ENCODE measurements at regions not wholly inside any gene's neighbourhood (a gene's known extent, or its start where the extent isn't known, plus 50 kb on each side); places are given as distances from the start of the nearest gene placed in this dataset.

DNA sequence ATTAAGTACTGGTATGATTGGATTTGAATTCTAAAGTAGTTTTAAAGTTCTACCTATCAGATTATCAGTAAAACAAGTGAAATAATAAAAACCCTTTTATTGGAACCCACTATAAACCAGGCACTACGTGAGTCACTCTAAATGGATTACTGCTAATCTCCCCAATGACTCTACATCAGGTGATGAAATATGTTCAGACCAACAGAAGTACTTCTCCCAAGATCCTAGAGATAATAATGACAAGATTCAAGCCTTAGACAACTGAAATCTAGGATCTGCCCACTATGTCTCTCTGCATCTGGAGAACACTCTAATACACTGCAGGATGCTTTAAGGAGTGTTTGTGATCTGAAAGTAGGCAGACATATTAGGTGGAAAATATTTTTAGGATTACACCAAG lies 652.1 kb upstream of the CHORDC1 start:
- H3K4me3 ChIP-seq (ENCODE audit: low read depth, low read length) = no peak overlapping the region
- TF ChIP-seq, protein P1, sequence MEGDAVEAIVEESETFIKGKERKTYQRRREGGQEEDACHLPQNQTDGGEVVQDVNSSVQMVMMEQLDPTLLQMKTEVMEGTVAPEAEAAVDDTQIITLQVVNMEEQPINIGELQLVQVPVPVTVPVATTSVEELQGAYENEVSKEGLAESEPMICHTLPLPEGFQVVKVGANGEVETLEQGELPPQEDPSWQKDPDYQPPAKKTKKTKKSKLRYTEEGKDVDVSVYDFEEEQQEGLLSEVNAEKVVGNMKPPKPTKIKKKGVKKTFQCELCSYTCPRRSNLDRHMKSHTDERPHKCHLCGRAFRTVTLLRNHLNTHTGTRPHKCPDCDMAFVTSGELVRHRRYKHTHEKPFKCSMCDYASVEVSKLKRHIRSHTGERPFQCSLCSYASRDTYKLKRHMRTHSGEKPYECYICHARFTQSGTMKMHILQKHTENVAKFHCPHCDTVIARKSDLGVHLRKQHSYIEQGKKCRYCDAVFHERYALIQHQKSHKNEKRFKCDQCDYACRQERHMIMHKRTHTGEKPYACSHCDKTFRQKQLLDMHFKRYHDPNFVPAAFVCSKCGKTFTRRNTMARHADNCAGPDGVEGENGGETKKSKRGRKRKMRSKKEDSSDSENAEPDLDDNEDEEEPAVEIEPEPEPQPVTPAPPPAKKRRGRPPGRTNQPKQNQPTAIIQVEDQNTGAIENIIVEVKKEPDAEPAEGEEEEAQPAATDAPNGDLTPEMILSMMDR (IDR thresholded peaks at IDR 0.05; ENCODE audit: low read depth, low read length, missing control alignments) = no peak
- no peak for DNase-seq (ENCODE audit: low read depth)

DNA sequence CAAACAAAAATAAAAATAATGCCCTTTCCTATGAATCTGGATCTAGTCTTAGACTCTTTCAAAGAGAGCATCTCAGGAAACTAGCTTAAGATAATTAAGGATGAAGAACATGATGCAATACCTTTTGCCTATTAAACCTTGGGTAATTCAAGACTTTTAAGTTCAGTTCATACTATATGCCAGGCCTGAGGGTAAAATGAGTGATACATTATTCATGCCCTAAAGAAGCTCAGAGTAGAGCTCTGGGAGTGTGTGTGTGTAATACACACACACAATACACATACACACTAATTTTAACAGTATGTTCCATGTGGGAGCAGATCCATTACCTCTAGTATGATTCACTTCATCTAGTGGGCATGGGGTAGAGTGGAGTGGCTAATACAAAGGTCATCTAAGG lies 651.4 kb upstream of the CHORDC1 start:
- TF ChIP-seq, protein P1 (IDR thresholded peaks at IDR 0.05; ENCODE audit: low read depth, low read length, missing control alignments) = no peak
- no peak for DNase-seq (ENCODE audit: low read depth)
- no peak overlapping the region for H3K4me3 ChIP-seq (ENCODE audit: low read depth, low read length)

DNA sequence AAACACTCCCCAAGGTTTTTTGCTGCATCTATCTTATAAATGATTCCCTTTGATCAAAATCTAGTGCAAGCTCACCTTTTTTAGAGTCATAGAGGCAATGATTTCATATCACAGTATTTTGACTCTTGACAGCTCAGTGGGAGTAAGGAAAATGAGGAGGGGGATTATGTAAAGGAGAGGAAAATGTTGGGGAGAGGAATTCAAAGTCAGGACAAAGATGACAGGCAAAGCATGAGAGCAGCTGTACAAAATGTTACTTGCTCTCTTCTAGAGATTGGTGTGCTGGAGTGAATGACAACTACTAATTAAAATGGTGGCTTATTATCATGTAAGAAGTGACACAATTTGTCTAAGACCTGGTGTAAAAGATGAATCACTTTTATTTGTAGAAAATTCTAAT lies 644.6 kb upstream of the CHORDC1 start:
- TF ChIP-seq, protein P1 (IDR thresholded peaks at IDR 0.05; ENCODE audit: low read depth, low read length, missing control alignments) = no peak

DNA sequence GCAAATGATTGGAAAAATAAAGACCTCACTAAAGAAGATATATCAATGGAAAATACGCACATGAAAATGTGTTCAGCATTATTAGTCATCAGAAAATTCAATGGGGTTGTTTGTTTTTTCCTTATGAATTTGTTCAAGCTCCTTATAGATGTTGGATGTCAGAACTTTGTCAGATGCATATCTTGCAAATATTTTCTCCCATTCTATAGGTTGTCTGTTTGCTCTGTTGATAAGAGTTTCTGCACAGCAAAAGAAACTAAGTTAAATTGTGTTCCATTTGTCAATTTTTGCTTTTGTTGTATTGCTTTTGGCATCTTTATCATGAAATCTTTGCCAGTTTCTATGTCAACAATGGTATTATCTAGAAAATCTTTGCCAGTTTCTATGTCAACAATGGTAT lies 633.9 kb upstream of the CHORDC1 start:
- TF ChIP-seq, protein P1 (IDR thresholded peaks at IDR 0.05; ENCODE audit: low read depth, low read length, missing control alignments) = no peak
- DNase-seq (ENCODE audit: low read depth) = no peak
- no peak overlapping the region for H3K4me3 ChIP-seq (ENCODE audit: low read depth, low read length)

More for the DNA sequence above, 644.6 kb upstream of the CHORDC1 start:
- no peak overlapping the region for H3K4me3 ChIP-seq (ENCODE audit: low read depth, low read length)
- DNase-seq (ENCODE audit: low read depth) = no peak

DNA sequence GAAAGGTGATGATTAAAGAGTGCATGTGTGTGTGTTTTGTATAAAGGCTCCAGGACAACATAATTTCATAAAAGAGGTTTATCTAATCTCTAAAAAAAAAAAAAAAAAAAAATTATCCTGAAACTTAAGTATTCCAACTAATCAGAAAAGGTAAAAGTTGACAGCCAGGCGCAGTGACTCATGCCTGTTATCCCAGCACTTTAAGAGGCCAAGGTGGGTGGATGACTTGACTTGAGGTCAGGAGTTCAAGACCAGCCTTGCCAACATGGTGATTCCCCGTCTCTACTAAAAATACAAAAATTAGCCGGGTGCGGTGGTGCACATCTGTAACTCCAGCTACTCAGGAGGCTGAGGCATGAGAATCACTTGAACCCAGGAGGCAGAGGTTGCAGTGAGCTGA lies 632.7 kb upstream of the CHORDC1 start:
- TF ChIP-seq, protein P1 (IDR thresholded peaks at IDR 0.05; ENCODE audit: low read depth, low read length, missing control alignments) = no peak
- H3K4me3 ChIP-seq (ENCODE audit: low read depth, low read length) = no peak overlapping the region
- no peak for DNase-seq (ENCODE audit: low read depth)

DNA sequence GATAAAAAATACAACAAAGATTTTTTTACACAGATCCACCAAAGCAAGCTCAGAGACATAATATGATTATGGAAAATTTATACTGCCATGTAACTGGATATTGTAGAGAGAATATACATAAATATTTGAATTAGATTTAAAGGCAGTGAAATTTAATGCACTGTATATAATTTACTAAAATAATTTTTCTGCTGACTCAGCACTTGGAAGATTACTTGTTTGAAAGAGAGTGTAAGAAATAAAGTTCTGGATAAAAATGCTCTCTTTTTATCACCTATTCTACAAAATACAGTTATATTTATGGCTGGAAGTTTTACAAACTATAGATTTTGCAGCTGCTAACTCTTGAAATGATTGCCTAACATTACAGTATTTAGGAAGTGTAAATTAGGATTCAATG lies 628.3 kb upstream of the CHORDC1 start:
- no peak for DNase-seq (ENCODE audit: low read depth)
- no peak overlapping the region for H3K4me3 ChIP-seq (ENCODE audit: low read depth, low read length)
- TF ChIP-seq, protein P1 (IDR thresholded peaks at IDR 0.05; ENCODE audit: low read depth, low read length, missing control alignments) = no peak

DNA sequence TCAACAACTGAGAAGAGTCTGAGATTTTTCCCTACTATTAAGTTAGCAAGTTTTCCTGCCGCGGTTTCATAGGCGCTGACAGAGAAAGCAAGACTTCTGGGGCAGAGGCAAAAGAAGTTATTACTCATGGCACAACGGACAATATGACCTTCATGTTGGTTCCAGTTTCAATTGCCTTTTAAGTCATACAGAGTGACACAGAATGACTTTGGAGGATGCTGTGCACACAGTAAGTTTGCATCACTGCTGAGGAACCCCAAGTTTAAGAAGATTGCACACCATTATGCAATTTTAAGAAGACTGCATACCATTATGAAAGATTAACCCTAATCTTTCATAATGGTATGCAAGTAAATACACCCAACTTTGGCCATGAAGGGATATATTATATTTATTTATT lies 626.5 kb upstream of the CHORDC1 start:
- no peak for DNase-seq (ENCODE audit: low read depth)
- H3K4me3 ChIP-seq (ENCODE audit: low read depth, low read length) = no peak overlapping the region
- TF ChIP-seq, protein P1 (IDR thresholded peaks at IDR 0.05; ENCODE audit: low read depth, low read length, missing control alignments) = no peak
